ENCODE measurements at regions not wholly inside any gene's neighbourhood (a gene's known extent, or its start where the extent isn't known, plus 50 kb on each side); places are given as distances from the start of the nearest gene placed in this dataset.

DNA sequence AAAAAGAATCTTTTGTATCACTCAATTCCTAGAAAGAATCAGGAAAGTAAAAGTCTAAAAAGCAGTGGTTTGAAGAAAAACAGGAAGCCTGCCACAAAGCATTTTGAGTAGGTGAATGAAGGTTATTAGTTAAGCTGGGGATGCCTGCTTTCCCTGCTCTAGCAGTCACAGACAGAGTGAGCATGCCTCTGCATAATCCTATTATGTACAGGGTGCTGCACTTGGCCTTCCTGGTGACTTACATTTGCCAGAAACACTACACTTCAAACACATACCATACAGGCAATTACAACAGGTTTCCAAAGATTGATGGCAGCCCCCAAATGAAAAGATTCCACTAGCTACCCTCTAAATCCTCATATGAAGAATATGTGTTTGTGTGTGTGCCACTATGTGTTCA lies 130.8 kb downstream of the TPBG start:
- no peak for TF ChIP-seq POLR2A (IDR thresholded peaks at IDR 0.05)
- TF ChIP-seq, protein P1, sequence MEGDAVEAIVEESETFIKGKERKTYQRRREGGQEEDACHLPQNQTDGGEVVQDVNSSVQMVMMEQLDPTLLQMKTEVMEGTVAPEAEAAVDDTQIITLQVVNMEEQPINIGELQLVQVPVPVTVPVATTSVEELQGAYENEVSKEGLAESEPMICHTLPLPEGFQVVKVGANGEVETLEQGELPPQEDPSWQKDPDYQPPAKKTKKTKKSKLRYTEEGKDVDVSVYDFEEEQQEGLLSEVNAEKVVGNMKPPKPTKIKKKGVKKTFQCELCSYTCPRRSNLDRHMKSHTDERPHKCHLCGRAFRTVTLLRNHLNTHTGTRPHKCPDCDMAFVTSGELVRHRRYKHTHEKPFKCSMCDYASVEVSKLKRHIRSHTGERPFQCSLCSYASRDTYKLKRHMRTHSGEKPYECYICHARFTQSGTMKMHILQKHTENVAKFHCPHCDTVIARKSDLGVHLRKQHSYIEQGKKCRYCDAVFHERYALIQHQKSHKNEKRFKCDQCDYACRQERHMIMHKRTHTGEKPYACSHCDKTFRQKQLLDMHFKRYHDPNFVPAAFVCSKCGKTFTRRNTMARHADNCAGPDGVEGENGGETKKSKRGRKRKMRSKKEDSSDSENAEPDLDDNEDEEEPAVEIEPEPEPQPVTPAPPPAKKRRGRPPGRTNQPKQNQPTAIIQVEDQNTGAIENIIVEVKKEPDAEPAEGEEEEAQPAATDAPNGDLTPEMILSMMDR (IDR thresholded peaks at IDR 0.05): no peak

Data from suprapubic skin (tissue), 3 donors.